ENCODE measurements at regions not wholly inside any gene's neighbourhood (a gene's known extent, or its start where the extent isn't known, plus 50 kb on each side); places are given as distances from the start of the nearest gene placed in this dataset.

DNA sequence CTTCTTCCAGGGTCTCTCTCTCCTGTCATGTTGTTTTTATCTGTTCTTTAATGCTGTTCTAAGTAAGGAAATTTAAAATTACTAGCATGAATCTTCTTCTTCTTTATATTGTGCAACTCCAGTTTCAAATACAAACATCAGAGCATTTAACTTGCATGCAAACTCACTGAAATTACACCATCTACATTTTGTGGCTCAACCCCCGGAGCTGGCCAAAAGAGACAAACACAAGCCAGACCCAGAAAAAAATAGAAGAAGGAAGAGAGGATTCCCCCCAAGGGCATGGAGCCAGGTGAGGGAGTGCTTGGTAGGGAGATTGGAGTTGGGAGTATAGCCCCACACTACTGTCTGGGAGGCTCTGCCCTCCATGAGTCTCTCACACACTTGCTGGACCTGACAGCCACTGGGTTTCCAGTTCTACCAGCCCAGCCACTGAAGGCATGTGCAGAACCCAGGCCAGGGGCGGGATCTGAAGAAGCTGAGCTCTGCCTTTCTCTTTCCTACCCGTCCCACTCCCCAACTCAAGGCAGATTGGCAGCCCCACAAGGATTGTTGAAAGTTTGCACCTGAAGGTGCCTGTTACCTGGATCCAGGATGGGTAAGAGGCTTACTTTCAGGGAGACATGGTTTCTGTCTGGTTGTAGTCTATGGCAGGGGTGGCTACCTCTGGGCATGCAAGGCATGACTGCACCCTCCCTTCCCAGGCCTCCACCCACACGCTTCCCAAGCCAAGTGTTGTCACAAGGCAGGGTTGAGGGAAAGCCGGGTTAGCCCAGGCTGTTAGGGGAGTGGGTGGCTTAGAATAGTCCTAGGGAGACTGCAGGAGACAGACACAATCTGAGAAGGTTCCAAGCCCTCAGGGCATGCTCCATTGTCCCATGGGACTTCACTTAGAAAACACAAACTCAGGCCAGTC lies 297.2 kb downstream of the TGFB2 start:
- DNase-seq: no peak

DNA sequence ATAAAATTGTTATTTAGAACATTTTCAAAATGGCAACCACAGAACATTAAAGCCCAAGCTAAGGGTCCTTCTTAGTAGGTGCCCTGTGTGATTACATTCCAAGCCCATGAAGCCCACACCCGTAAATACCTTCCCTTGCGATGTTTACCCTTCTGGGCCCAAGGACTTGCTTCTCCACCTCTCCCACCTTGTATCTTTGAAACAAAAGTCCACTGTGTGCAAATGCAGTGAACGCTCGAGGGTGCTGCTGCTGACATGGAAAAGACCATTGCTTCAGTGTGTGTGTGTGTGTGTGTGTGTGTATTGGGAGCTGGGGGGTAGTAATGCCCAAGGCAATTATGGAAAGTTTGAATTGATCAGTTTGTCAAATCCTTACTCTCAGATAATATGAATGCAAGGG lies 298.1 kb downstream of the TGFB2 start:
- DNase-seq: no peak

GRCh38 chr1:218643926-218644325 lies 298.8 kb downstream of the TGFB2 start:
- DNase-seq: no peak

GRCh38 chr1:218646288-218646687 lies 301.2 kb downstream of the TGFB2 start:
- no peak for DNase-seq

DNA sequence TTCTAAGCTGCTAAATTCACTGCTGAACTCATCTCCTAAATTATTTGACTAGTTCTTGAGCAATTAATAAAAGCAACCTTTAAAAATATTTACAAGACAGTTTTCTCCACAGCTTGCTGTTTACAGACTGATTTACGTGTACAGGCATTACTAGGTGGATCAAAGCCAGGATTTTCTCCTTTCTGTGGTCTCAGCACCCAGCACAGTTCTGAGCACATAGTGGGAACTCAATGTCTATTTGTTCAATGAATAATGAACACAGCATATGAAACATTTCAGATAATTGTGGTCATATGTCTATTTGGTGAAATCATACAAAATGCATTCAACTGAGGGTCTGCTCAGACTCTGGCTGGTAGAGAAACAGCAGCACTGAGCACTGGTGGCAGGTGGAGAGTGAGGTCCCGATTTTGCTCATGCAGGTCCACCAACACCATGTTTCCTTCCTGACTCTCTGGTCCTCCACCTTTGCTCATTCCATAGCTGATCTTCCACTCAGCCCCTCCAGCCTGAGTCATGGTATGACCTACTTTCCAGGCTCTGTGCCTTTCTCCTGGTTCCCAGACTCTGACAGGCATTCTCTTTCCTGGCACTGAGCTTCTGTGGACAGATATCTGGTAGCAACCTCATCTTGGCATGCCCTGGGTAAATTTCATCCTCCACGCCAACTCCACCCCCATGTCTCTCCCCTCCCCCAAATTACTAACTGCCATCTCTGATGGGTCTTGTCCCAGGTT lies 311.3 kb downstream of the TGFB2 start:
- no peak for DNase-seq

GRCh38 chr1:218658269-218658668 lies 313.1 kb downstream of the TGFB2 start:
- DNase-seq: no peak

DNA sequence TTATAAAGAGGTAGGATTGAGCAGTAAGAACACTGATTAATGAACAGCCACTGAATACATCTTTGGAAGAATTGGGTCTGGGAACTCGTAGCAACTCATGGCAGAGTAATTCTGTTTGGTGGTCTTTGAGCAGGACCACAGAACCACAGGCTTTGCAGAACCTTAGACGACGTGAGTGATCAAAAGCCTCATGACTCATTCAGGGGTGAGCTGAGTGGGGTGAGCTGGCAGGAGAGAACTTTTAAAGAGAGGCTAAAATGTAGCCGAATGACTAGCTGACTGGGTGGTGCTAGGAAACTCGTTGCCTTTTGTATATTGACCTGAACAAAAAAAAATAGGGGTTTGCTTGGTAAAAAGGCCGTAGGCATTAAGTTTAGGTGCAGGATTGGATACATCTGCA lies 313.8 kb downstream of the TGFB2 start:
- DNase-seq: no peak

- DNase-seq: no peak
These were observed 315.0 kb downstream of the TGFB2 start for GRCh38 chr1:218659911-218660677.

GRCh38 chr1:218660678-218661053 lies 315.5 kb downstream of the TGFB2 start:
- DNase-seq: no peak

DNA sequence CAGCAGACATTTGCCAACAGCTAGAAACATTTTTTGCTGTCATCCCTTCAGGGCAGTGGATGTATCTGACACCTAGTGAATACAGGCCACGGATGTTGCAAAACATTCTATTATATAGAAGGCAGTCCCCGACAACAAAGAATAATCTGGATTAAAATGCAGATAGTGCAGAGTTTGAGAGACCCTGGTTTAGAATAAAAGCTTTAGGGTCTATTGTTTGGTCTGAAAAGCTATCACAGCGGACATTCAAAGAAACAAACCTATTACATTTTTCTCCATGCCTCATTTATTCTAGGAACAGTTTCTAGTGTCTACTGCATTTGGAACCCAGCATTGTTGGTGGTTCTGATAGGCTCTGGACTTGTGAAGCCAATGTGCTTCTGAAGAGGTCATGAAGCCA lies 316.3 kb downstream of the TGFB2 start:
- DNase-seq: no peak

- peak; percentile 34 for DNase-seq
These were observed 319.4 kb downstream of the TGFB2 start for GRCh38 chr1:218664385-218665170.

- DNase-seq: peak; percentile 75
These were observed 320.1 kb downstream of the TGFB2 start for GRCh38 chr1:218665221-218665620.

DNA sequence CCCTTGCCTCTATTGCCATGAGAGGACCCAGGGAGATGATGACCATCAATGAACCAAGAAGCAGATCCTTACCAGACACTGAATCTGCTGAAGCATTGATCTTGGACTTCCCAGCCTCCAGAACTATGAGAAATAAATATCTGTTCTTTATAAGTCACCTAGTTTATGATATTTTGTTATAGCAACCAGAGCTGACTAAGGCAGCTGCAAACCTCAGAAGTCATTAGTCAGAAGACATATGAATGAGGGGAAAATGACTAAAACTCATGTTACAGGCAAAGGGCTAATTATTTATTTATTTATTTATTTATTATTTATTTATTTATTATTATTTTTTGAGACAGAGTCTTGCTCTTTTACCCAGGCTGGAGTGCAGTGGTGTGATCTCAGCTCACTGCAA lies 321.1 kb downstream of the TGFB2 start:
- no peak for DNase-seq

DNA sequence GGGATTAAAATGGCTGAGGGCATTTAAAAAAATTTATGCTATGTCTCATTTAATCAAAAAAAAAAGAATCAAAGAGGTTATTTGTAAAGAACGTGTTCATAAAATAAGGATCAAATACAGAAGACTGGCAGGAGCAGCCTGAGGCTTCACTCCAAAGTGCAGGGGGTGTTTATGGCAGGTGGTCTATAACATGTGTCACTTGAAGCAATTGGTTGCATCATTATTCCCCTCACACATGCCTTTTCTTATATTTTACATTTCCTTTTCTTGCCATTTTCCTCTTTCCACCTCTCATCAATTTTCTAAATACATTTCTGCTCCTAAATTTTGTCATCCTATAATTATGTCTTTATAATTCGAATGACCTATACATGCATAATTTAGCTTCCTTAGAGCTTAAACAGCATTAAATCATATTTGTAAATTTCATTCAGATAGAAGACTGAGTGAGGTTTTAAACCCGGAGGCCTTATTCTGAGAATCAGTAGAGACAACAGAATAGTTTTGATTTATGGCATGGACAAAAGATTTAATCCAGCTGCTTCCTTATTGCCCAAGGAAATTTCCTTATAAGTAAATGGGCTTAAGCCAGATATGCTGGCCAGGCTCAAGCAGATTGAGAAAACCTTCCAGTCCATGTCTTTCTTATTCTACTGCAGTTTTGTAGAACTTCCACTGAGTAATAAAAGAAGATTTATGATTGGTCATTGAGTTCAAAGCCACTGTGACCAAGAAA lies 322.8 kb downstream of the TGFB2 start:
- DNase-seq: no peak

DNA sequence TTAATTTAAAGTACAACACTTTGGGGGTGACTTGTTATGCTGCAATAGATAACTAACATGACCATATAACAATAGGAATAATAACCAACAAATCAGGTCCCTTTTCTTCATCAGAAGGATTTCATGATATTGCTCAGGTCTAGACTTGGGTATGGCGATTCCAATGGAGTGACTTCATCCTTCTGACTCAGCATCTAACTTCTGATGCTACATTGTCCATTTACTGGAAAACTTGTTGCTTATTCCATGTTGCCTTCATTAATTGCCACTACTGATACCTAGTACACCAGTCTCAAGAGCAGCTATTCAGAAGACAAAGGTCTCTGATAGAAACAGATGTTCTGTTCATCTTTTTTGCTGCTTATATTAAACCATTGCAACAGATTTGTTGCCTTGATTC lies 324.3 kb downstream of the TGFB2 start:
- no peak for DNase-seq

GRCh38 chr1:218670875-218671274 lies 325.7 kb downstream of the TGFB2 start:
- DNase-seq: no peak

DNA sequence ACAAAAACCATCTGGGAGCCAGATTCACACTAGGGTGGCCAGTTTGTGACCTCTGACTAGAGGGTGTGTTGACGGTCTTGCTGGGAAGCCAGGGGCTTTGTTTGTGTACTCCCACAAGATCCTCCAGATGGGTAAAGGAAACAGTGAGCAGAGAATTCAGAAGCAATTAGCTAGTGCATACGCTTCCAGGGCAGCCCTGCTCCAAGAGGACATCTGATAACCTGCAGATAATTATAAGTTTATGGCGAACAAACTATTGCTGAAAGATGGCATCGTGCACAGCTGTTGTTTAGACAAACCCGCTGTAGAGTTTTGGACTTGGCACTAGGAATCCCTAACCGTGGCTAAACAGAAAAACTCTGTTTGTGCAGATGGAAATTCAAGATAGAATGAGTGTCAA lies 326.4 kb downstream of the TGFB2 start:
- peak; percentile 29 for DNase-seq

DNA sequence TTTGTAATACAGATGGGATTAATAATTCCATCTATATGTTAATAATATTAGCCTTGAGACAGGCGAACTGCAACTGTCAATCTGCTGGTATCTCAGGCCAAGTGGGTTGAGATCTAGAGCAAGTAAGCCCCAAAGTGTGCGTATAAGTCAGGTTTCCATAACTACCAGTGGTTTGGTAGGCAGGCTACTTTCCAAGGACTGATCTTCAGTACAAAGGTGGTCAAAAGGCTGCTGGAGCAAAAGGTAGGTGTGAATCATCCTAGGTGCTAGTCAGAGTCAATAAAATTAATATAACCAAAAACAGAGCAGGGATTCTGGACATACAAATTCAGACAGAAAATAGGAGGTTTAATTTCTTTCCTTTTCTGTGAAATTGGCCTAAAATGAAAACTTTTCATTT lies 328.0 kb downstream of the TGFB2 start:
- DNase-seq: no peak

DNA sequence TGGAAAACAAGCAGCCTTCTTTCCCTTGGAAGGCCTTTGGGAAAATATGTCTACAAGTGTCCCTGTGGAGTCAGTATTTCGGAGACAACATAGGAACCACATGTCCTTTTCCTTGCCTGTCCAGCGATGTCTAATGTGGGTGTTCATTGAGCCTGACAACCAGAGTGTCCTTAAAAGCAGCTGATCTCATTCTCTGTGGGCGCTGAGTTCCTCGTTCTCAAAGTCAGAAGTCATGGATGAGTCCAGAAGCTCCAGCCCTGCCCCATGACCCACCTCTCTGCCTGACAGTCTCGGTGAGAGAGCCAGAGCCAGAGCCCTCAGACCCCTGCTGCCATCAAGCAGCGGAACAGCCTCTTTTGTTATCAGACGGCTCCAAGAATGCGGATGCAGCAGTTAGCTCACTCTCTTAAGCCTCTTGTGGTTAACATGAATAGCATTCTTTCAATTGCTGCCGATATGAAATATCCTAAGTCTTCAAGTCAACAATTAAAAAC lies 329.2 kb downstream of the TGFB2 start:
- DNase-seq: no peak

- DNase-seq: no peak
These were observed 331.9 kb downstream of the TGFB2 start for GRCh38 chr1:218677026-218677425.

DNA sequence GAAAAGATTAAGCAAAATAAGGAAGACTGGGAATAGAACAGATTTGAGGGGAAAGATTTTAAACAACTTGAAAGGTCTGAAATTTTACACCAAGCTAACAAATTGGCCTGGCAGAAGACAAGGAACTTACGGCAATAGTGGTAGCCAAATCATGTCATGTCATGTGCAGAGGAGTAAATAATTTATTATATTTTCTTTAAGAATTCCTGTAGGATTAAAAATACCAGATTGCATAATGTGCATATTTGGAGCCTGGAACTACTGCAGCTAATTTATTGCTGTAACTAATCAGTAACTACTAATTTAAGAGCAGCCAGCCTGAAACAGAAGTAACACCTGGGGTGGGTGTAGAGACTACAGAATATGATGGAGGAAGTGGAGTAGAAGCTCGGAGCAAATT lies 334.3 kb downstream of the TGFB2 start:
- no peak for DNase-seq
